ENCODE measurements at regions not wholly inside any gene's neighbourhood (a gene's known extent, or its start where the extent isn't known, plus 50 kb on each side); places are given as distances from the start of the nearest gene placed in this dataset.
"Not testable (repeated sequence)": the region's sequence is repeated elsewhere in the genome, so short reads cannot be mapped to it uniquely, and the experiment has no call there.

DNA sequence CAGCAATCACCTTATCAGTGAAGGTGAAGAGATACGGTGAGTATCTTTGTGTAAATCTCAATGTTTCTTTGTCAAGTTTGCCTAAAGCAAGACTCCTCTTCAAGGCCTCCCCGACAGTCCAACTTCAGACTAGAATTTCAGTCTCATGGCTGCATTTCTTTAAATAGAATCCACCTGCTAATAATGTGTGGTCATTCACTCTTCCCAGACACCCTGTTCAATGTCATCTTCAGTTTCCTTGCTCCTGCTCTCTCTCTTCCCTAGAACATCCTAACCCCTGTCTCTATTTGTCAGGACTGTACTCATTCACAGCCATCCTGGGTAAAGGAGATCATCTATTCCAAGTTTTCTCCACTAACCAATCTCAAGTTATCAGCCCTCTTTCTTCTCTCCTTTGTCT, 267.3 kb downstream of the EN1 start:
- H3K4me1 ChIP-seq (ENCODE audit: insufficient read depth, low read length, poor library complexity, severe bottlenecking): no peaks in the 10 kb centered on the region
- no peak for TF ChIP-seq CTCF (conservative IDR thresholded peaks at IDR 0.05; ENCODE audit: low read length)
- TF ChIP-seq EZH2phosphoT487 (IDR thresholded peaks at IDR 0.05; ENCODE audit: borderline replicate concordance): no peak
- H3K9ac ChIP-seq (ENCODE audit: low read depth, low read length, poor library complexity, severe bottlenecking): no peak overlapping the region
- no peak overlapping the region for H3K4me2 ChIP-seq (ENCODE audit: low read depth, low read length, poor library complexity, severe bottlenecking)
- H3K9me3 ChIP-seq (ENCODE audit: insufficient read depth, low read depth, low read length): no peaks in the 10 kb centered on the region
- H3K79me2 ChIP-seq (ENCODE audit: insufficient read depth, low read length): no peaks in the 10 kb centered on the region
- no peaks in the 10 kb centered on the region for H4K20me1 ChIP-seq (ENCODE audit: insufficient read depth, low read length, poor library complexity, severe bottlenecking)
- no peaks in the 10 kb centered on the region for H3K27me3 ChIP-seq (ENCODE audit: insufficient read depth, low read length, poor library complexity, severe bottlenecking)
- H3F3A ChIP-seq (ENCODE audit: low read depth): no peaks in the 10 kb centered on the region
- H3K36me3 ChIP-seq (ENCODE audit: insufficient read depth, low read length): no peaks in the 10 kb centered on the region
- no peaks in the 10 kb centered on the region for H3K9me2 ChIP-seq (replicated peaks; ENCODE audit: low read depth, low read length)
- H2AFZ ChIP-seq (ENCODE audit: low read length): no peak overlapping the region
- H3K4me3 ChIP-seq (ENCODE audit: low read length, poor library complexity, severe bottlenecking): no peak overlapping the region

- Histone ChIP-seq H4K20me1 (ENCODE audit: insufficient read depth, low read length, poor library complexity, severe bottlenecking) (no peaks in the 10 kb centered on the region), H3K4me2 (ENCODE audit: low read depth, low read length, poor library complexity, severe bottlenecking) (no peak overlapping the region), H3F3A (ENCODE audit: low read depth) (no peaks in the 10 kb centered on the region), H3K79me2 (ENCODE audit: insufficient read depth, low read length) (no peaks in the 10 kb centered on the region), H3K4me3 (ENCODE audit: low read length, poor library complexity, severe bottlenecking) (no peak overlapping the region), H3K9me2 (replicated peaks; ENCODE audit: low read depth, low read length) (no peaks in the 10 kb centered on the region), H3K9me3 (ENCODE audit: insufficient read depth, low read depth, low read length) (no peaks in the 10 kb centered on the region), H3K27me3 (ENCODE audit: insufficient read depth, low read length, poor library complexity, severe bottlenecking) (no peaks in the 10 kb centered on the region), H3K36me3 (ENCODE audit: insufficient read depth, low read length) (no peaks in the 10 kb centered on the region), H3K9ac (ENCODE audit: low read depth, low read length, poor library complexity, severe bottlenecking) (no peak overlapping the region), H2AFZ (ENCODE audit: low read length) (no peak overlapping the region), H3K4me1 (ENCODE audit: insufficient read depth, low read length, poor library complexity, severe bottlenecking) (no peaks in the 10 kb centered on the region)
- TF ChIP-seq CTCF (conservative IDR thresholded peaks at IDR 0.05; ENCODE audit: low read length) (no peak), EZH2phosphoT487 (IDR thresholded peaks at IDR 0.05; ENCODE audit: borderline replicate concordance) (no peak)
Observed at GRCh38 chr2:118577202-118577601, 270.2 kb downstream of the EN1 start.

- TF ChIP-seq CTCF (conservative IDR thresholded peaks at IDR 0.05; ENCODE audit: low read length) (no peak), EZH2phosphoT487 (IDR thresholded peaks at IDR 0.05; ENCODE audit: borderline replicate concordance) (no peak)
Observed at GRCh38 chr2:118576109-118576855, 271.2 kb downstream of the EN1 start.

GRCh38 chr2:118572380-118572779, 275.1 kb downstream of the EN1 start:
- H3K27me3 ChIP-seq (ENCODE audit: insufficient read depth, low read length, poor library complexity, severe bottlenecking); H3K36me3 ChIP-seq (ENCODE audit: insufficient read depth, low read length): not testable (repeated sequence)

More at GRCh38 chr2:118576109-118576855, 271.2 kb downstream of the EN1 start:
- Histone ChIP-seq H2AFZ (ENCODE audit: low read length) (no peak overlapping the region), H3K4me1 (ENCODE audit: insufficient read depth, low read length, poor library complexity, severe bottlenecking) (no peaks in the 10 kb centered on the region), H3K9ac (ENCODE audit: low read depth, low read length, poor library complexity, severe bottlenecking) (no peak overlapping the region), H3F3A (ENCODE audit: low read depth) (no peaks in the 10 kb centered on the region), H3K4me2 (ENCODE audit: low read depth, low read length, poor library complexity, severe bottlenecking) (no peak overlapping the region), H4K20me1 (ENCODE audit: insufficient read depth, low read length, poor library complexity, severe bottlenecking) (no peaks in the 10 kb centered on the region), H3K36me3 (ENCODE audit: insufficient read depth, low read length) (no peaks in the 10 kb centered on the region), H3K9me3 (ENCODE audit: insufficient read depth, low read depth, low read length) (no peaks in the 10 kb centered on the region), H3K79me2 (ENCODE audit: insufficient read depth, low read length) (no peaks in the 10 kb centered on the region), H3K27me3 (ENCODE audit: insufficient read depth, low read length, poor library complexity, severe bottlenecking) (no peaks in the 10 kb centered on the region), H3K4me3 (ENCODE audit: low read length, poor library complexity, severe bottlenecking) (no peak overlapping the region), H3K9me2 (replicated peaks; ENCODE audit: low read depth, low read length) (no peaks in the 10 kb centered on the region)

More at GRCh38 chr2:118572380-118572779, 275.1 kb downstream of the EN1 start:
- H3K9me2 ChIP-seq (replicated peaks; ENCODE audit: low read depth, low read length); H3K4me2 ChIP-seq (ENCODE audit: low read depth, low read length, poor library complexity, severe bottlenecking); H3K9ac ChIP-seq (ENCODE audit: low read depth, low read length, poor library complexity, severe bottlenecking); H4K20me1 ChIP-seq (ENCODE audit: insufficient read depth, low read length, poor library complexity, severe bottlenecking); H3K79me2 ChIP-seq (ENCODE audit: insufficient read depth, low read length); H2AFZ ChIP-seq (ENCODE audit: low read length); H3K4me1 ChIP-seq (ENCODE audit: insufficient read depth, low read length, poor library complexity, severe bottlenecking); H3K4me3 ChIP-seq (ENCODE audit: low read length, poor library complexity, severe bottlenecking); H3K9me3 ChIP-seq (ENCODE audit: insufficient read depth, low read depth, low read length); H3F3A ChIP-seq (ENCODE audit: low read depth): not testable (repeated sequence)
